PC-3 (cell line): ENCODE measurements at regions not wholly inside any gene's neighbourhood (a gene's known extent, or its start where the extent isn't known, plus 50 kb on each side); places are given as distances from the start of the nearest gene placed in this dataset.

Source experiments
- ATAC-seq: fragments of 200-7000 bp; cut with Tn5 transposase; 2 replicates; pipeline ENCODE4 v1.9.1; 2020; ENCODE audit warnings: mild to moderate bottlenecking, moderate library complexity
- BruUV-seq: library from RNA; stranded (reverse); fragments of 400-500 nt; replicated peaks from 2 replicates; lab custom pipeline; 2021; lab: Mats Ljungman, UMichigan
- CTCF ChIA-PET: fragments of 300-600 bp; sonication (Branson Sonifier 250); formaldehyde crosslinking; loops from one replicate; lab custom pipeline; 2022; ENCODE audit warnings: antibody characterized with exemption; lab: Charles Lee
- POLR2A ChIA-PET: fragments of 300-600 bp; sonication (Branson Sonifier 250); formaldehyde crosslinking; loops from one replicate; lab custom pipeline; 2022; ENCODE audit warnings: antibody characterized with exemption; ENCODE audit not compliant: unreplicated experiment; lab: Charles Lee
- DNase-seq: peaks from one replicate; pipeline ENCODE4 v3.0.0-alpha.2; 2015
- H2AFZ ChIP-seq: fragments of 300-600 bp; sonication (generic); 2 replicates; pipeline ENCODE4 v1.6.0; 2016; ENCODE audit warnings: antibody characterized with exemption, low read length
- H3F3A ChIP-seq: fragments of 300-600 bp; sonication (generic); one replicate; pipeline ENCODE4 v1.6.0; 2017; ENCODE audit warnings: antibody characterized with exemption, low read length, control low read depth, mild to moderate bottlenecking; ENCODE audit not compliant: unreplicated experiment
- H3K27ac ChIP-seq: fragments of 300-600 bp; sonication (generic); 2 replicates; pipeline ENCODE4 v1.5.1; 2016; ENCODE audit warnings: mild to moderate bottlenecking, low read length
- H3K27me3 ChIP-seq: fragments of 300-600 bp; sonication (generic); 2 replicates; pipeline ENCODE4 v1.6.1; 2016; ENCODE audit warnings: low read length, mixed read lengths
- H3K36me3 ChIP-seq: fragments of 300-600 bp; sonication (generic); 2 replicates; pipeline ENCODE4 v1.6.1; 2016; ENCODE audit warnings: low read depth, mixed run types, low read length, mixed read lengths
- H3K4me1 ChIP-seq: fragments of 300-600 bp; sonication (generic); 2 replicates; pipeline ENCODE4 v1.5.1; 2016; ENCODE audit warnings: low read length; ENCODE audit not compliant: insufficient read depth
- H3K4me2 ChIP-seq: fragments of 300-600 bp; sonication (generic); 2 replicates; pipeline ENCODE4 v1.6.0; 2016; ENCODE audit warnings: low read length
- H3K4me3 ChIP-seq: fragments of 300-600 bp; sonication (generic); 2 replicates; pipeline ENCODE4 v1.5.1; 2016; ENCODE audit warnings: mild to moderate bottlenecking, low read length, mixed read lengths
- H3K79me2 ChIP-seq: fragments of 300-600 bp; sonication (generic); 2 replicates; pipeline ENCODE4 v1.6.1; 2017; ENCODE audit warnings: low read length, mixed read lengths
- H3K9ac ChIP-seq: fragments of 300-600 bp; sonication (generic); 2 replicates; pipeline ENCODE4 v1.6.0; 2016; ENCODE audit warnings: mild to moderate bottlenecking, low read length
- H3K9me2 ChIP-seq: fragments of 300-600 bp; sonication (generic); replicated peaks from 2 replicates; pipeline ENCODE4 v1.6.1; 2016; ENCODE audit warnings: mixed run types, low read length, mixed read lengths
- H3K9me3 ChIP-seq: fragments of 300-600 bp; sonication (generic); 2 replicates; pipeline ENCODE4 v1.6.1; 2016; ENCODE audit warnings: low read length, mixed read lengths
- H4K20me1 ChIP-seq: fragments of 300-600 bp; sonication (generic); 2 replicates; pipeline ENCODE4 v1.6.1; 2016; ENCODE audit warnings: low read length, mixed read lengths
- EZH2 ChIP-seq: fragments of 300-600 bp; sonication (generic); IDR thresholded peaks from one replicate; pipeline ENCODE4 v1.6.1; 2017; ENCODE audit warnings: antibody characterized with exemption, mild to moderate bottlenecking, low read length; ENCODE audit not compliant: unreplicated experiment
- EZH2phosphoT487 ChIP-seq: fragments of 300-600 bp; sonication (generic); IDR thresholded peaks from 2 replicates; pipeline ENCODE4 v1.6.1; 2018; ENCODE audit warnings: mild to moderate bottlenecking, antibody characterized with exemption, low read length, borderline replicate concordance
- intact Hi-C: fragments of 100-400 bp; cut with micrococcal nuclease; formaldehyde crosslinking; loops from 2 replicates; pipeline ENCODE4 v1.9.0; 2023
- TF ChIP-seq, protein P1 (sequence below): fragments of 300-600 bp; sonication (generic); conservative IDR thresholded peaks from 2 replicates; pipeline ENCODE4 v1.5.1; 2017; ENCODE audit warnings: antibody characterized with exemption, low read depth, mild to moderate bottlenecking, low read length

DNA sequence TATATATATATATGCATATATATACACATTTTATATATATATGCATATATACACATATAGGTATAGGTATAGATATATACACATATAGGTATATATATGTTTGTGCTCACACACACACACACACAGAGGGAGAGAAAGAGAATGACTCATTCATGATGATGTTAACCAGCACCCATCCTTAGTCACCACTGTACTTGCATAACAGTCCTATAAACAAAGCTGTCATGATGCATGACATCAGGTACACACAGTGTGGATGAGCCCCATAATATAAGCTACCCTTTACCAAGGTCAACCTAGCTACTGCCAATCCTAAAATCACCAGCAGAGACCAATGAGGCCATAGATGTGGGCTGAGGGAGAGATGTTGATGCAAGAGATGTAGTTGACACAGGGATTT, 1408.0 kb downstream of the RAPGEF2 start:
- peak; percentile 47 for DNase-seq
- Histone ChIP-seq H3K27me3 (no peaks in the 10 kb centered on the region), H4K20me1 (no peaks in the 10 kb centered on the region), H3K36me3 (no peaks in the 10 kb centered on the region), H3K4me3 (no peak overlapping the region), H3K9me3 (no peaks in the 10 kb centered on the region), H3K4me1 (no peaks in the 10 kb centered on the region; the same call in 1 of the 2 replicates), H3F3A (no peaks in the 10 kb centered on the region), H3K9me2 (no peaks in the 10 kb centered on the region), H3K79me2 (no peaks in the 10 kb centered on the region), H2AFZ (no peak overlapping the region), H3K4me2 (no peak overlapping the region), H3K27ac (no peak overlapping the region), H3K9ac (no peak overlapping the region)
- ATAC-seq: peak; percentile 65
- ChIA-PET POLR2A (no interaction called here), CTCF (no interaction called here)
- TF ChIP-seq EZH2phosphoT487 (no peak), EZH2 (no peak)
- TF ChIP-seq, protein P1, sequence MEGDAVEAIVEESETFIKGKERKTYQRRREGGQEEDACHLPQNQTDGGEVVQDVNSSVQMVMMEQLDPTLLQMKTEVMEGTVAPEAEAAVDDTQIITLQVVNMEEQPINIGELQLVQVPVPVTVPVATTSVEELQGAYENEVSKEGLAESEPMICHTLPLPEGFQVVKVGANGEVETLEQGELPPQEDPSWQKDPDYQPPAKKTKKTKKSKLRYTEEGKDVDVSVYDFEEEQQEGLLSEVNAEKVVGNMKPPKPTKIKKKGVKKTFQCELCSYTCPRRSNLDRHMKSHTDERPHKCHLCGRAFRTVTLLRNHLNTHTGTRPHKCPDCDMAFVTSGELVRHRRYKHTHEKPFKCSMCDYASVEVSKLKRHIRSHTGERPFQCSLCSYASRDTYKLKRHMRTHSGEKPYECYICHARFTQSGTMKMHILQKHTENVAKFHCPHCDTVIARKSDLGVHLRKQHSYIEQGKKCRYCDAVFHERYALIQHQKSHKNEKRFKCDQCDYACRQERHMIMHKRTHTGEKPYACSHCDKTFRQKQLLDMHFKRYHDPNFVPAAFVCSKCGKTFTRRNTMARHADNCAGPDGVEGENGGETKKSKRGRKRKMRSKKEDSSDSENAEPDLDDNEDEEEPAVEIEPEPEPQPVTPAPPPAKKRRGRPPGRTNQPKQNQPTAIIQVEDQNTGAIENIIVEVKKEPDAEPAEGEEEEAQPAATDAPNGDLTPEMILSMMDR: no peak
- intact Hi-C loops: no loop called here
- no TSS peak for BruUV-seq

DNA sequence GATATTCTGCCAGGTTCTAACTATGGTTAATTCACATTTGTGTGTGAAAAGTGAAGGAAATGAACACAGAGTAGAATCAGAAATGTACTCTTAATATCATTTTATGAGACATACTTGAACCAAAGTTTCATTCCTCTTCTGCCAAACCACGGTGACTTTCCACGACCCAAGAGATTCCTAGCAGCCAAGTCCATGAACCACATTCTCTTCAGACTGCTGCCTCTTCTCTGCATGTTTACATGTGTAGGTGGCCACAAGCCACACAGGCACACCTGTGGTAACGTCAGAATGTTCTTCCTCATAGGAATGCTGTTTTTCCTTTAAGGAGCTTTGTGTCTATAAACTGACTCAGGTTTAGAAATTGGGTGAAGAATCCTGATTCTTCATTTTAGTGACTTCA, 1411.2 kb downstream of the RAPGEF2 start:
- ChIA-PET POLR2A (no interaction called here), CTCF (no interaction called here)

DNA sequence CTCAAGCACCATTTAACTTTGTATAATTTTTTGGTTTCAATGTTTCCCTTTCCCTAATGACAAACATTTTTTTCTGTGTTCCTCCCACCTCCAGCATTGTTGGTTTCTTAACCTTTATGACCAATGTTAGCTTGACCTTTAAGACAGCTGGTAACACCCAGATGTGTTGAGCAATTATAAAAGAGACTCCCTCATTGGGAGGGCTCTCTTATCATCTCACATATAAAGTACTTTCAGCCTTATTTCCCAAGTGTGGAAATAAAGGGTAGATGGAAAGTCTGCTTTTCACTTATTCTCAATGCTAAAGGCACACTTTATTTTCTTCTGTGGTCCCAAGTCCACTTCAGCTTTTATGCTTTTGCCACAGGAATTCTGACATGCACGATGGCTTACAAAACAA, 1420.4 kb downstream of the RAPGEF2 start:
- intact Hi-C loops: no loop called here
- H3K27me3 ChIP-seq: no peaks in the 10 kb centered on the region
- no peak overlapping the region for H2AFZ ChIP-seq
- DNase-seq (peak; percentile 22), ATAC-seq (no peak; the same call in 1 of the 2 replicates)
- TF ChIP-seq EZH2phosphoT487 (no peak), EZH2 (no peak)
- TF ChIP-seq, protein P1: no peak
- H3K36me3 ChIP-seq: no peaks in the 10 kb centered on the region
- H3K9me3 ChIP-seq: no peaks in the 10 kb centered on the region
- H3K9me2 ChIP-seq: no peaks in the 10 kb centered on the region
- H3K4me2 ChIP-seq: no peak overlapping the region
- H3K4me3 ChIP-seq: no peak overlapping the region
- no peaks in the 10 kb centered on the region for H3K4me1 ChIP-seq
- no peaks in the 10 kb centered on the region for H3K79me2 ChIP-seq
- no peaks in the 10 kb centered on the region for H3F3A ChIP-seq
- CTCF ChIA-PET: no interaction called here
- POLR2A ChIA-PET: no interaction called here
- BruUV-seq: no TSS peak
- H4K20me1 ChIP-seq: no peaks in the 10 kb centered on the region
- no peak overlapping the region for H3K9ac ChIP-seq
- H3K27ac ChIP-seq: no peak overlapping the region

More for the DNA sequence above, 1411.2 kb downstream of the RAPGEF2 start:
- Histone ChIP-seq H4K20me1 (no peaks in the 10 kb centered on the region), H3K4me3 (no peak overlapping the region), H3F3A (no peaks in the 10 kb centered on the region), H3K4me2 (no peak overlapping the region), H2AFZ (no peak overlapping the region), H3K4me1 (no peaks in the 10 kb centered on the region; the same call in 1 of the 2 replicates), H3K27ac (no peak overlapping the region), H3K27me3 (no peaks in the 10 kb centered on the region), H3K9ac (no peak overlapping the region), H3K9me3 (no peaks in the 10 kb centered on the region), H3K79me2 (no peaks in the 10 kb centered on the region), H3K36me3 (no peaks in the 10 kb centered on the region), H3K9me2 (no peaks in the 10 kb centered on the region)
- BruUV-seq: no TSS peak
- TF ChIP-seq EZH2: no peak
- TF ChIP-seq, protein P1: no peak
- no peak for TF ChIP-seq EZH2phosphoT487
- intact Hi-C loops: no loop called here
- ATAC-seq (no peak), DNase-seq (peak; percentile 7)
